HG03520 (cell line): ENCODE measurements at regions not wholly inside any gene's neighbourhood (a gene's known extent, or its start where the extent isn't known, plus 50 kb on each side); places are given as distances from the start of the nearest gene placed in this dataset.
"Not testable (repeated sequence)": the region's sequence is repeated elsewhere in the genome, so short reads cannot be mapped to it uniquely, and the experiment has no call there.

Experiments used
- ATAC-seq: cut with Tn5 transposase; IDR thresholded peaks from one replicate; pipeline ENCODE4 v1.9.1; 2021; ENCODE audit warnings: mild to moderate bottlenecking, moderate library complexity; ENCODE audit not compliant: unreplicated experiment

DNA sequence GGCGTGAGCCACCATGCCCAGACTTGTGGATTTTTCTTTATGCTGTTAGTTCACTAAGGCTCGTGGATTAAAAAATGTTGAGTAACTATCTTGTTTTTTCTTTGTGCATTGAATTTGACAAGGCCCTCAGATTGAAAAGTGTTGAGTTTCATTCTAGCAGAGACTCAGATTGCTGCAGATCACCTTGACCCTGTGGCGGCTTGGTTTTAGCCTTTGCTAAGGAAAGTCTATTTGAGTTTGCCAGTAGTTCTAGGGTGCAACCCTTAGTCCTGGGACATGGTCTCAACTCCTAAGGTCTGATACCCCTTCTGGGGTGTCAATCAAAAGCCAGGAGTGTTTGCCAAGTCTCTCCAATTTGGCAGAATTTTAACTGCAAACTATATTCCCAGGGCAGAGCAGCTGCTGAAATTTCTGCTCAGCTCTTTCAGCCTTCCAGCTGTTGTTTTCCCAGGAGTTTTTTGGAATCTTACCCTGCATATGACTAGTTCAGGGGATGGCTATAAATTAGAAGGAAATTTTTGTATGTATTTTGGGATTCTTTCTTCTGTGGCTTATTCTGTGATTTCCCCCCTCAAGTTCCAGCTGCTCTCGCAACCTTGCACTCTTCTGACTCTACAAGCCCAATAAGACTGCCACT, 84.3 kb upstream of the HAND1 start:
- ATAC-seq = no peak

DNA sequence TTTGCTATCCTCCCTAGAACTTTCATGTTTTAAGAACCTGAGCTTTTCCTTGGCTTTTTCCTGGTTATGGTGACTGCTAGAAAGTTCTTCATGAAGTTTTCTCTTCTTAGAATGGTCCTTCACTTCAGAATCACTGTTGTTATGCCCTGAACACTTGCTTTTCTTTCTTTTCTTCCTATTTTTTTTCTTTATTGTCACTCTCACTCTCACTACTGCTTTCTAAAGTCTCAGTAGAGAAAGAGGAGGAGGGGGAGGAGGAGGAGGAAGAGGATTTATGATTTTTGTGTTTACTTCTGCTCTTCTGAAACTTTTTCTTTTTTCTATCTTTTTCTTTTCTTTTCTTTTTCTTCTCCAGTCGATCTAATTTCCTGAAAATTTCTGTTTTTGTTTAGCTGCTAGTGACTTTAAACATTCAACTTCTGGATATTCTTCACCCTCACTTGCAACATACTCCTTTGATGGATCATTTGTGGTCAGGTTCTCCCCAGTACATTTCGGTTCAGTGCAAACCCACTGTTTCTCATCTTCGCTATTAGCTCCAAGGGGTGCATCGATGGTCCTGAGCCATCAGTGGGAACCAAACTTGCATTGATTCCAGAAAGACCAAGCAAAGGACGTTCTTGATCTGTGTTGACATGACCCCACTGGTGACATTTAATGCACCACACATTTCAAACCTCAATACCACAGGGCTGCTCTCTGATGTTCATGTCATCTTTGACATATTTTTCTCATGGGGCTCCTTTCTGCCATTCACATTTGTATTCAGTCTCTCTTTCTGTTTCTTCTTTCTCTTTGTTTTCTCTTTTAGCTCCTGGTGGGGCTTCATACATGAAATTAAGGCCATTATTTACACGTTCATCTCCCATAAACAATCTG, 81.6 kb upstream of the HAND1 start:
- ATAC-seq = no peak

DNA sequence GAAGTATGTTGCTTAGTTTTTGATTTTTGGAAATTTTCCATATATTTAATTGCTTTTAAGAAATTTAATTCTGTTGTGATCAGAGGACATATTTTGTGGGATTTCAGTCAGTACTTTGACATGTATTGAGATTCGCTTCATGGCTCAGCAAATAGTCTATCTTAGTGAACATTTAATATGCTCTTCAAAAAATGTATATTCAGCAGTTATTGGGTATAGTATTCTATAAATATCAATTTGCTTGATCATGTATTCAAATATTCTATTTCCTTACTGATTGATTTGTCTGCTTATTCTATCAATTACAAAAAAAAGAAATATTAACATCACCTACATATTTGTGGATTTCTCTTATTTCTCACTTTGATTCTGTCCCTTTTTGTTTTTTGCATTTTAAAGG, 79.5 kb upstream of the HAND1 start:
- ATAC-seq = no peak

DNA sequence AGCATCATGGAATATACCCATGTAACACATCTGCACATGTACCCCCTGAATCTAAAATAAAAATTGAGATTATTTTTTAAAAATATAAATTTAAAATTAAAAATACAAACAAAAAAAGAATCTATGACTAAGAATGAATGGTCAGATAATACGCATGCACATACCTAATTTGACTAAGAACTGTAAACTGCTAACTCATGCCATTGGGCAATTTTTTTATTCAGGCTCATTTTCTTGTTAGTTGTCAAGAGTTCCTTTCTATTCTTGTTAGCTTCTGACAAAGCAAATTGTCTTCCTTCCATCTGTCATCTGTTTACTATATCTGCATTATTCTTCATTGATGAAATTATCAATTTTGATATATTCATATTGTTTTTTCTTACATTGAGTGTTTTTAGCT, 69.5 kb upstream of the HAND1 start:
- ATAC-seq = no peak

DNA sequence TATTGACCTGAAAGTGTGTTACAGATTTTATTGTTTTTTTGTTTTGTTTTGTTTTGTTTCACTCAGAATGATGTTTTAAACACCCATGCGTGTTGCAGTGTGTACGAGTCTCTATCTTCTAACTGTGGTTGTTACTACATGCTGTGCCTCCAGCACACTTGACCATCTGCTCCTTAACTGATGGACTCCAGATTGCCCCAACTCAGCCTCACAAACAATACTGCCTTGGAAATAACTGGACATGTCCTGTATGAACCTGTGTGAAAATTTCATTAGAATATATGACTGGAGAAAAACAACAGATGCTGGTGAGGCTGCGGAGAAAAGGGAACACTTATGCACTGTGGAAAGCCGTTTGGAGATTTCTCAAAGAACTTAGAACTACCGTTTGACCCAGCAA, 68.7 kb upstream of the HAND1 start:
- no peak for ATAC-seq

DNA sequence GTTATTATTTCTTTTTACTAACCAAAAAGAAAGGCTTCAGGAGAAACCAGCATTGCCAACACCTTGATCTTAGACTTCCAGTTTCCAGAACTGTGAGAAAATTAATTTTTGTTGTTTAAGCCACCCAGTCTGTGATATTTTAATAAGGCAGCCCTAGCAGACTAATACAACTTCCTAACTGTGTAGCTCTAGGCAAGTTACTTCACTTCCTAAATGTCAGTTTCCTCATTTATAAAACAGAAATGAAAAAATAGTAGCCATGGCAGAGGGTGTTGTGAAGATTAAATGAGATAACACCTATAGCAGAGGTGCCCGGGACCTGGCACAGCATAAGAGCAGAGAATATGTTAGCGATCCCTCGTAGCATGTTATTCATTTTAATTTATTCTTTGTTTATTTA, 66.6 kb upstream of the HAND1 start:
- no peak for ATAC-seq

DNA sequence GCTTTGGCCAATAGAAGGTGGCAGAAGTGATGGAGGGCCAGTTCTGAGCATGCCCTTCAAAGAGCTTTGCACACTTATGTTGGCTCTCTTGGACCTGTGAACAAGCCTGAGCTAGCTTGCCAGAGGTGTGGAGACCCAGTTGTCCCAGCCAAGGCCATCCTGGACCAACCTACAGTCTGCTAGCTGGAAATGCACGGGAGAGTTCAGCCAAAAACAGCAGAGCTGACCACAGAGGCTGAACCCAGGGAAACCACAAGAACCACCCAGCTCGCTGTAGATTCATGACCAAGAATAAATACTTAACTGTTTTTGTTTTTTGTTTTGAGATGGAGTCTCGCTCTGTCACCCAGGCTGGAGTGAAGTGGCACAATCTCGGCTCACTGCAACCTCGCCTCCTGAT, 65.4 kb upstream of the HAND1 start:
- no peak for ATAC-seq

DNA sequence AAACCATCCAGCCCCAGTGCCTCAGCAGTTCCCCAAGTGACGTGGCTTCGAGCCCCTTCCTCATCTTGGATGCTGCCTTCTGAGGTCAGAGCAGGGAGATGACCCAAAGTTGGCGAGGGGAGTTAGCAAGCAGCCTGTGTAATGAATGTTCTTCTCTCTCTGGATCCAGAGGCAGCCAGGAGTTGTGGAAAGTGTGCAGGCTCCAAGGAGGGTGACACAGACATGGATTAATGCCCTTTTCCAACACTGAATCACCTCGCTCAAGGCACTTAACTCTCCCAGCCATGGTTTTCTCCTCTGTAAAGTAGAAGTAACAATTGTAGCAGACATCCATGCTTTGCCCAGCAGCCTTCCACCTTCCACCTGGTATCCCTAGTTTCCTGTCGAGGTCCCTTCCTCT, 64.6 kb upstream of the HAND1 start:
- ATAC-seq = no peak

DNA sequence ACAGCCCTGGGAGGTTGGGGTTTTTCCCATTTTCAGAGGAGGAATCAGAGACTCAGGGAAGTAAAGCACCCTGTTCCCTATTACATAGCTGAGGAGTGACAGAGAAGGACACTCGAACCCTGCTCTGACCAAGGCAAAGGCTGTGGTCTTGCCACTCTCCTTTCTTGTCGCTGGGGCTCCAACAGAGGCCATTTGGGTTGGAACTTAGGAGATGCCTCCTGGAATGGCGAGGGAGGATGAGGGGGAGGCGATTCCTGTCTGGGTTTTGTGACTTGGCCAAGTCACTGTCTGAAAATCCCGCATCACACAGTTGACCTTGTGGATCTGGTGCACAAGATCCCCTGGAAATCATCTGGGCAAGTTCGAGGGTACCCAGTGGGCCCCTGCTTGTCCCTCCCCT, 64.0 kb upstream of the HAND1 start:
- ATAC-seq = no peak

DNA sequence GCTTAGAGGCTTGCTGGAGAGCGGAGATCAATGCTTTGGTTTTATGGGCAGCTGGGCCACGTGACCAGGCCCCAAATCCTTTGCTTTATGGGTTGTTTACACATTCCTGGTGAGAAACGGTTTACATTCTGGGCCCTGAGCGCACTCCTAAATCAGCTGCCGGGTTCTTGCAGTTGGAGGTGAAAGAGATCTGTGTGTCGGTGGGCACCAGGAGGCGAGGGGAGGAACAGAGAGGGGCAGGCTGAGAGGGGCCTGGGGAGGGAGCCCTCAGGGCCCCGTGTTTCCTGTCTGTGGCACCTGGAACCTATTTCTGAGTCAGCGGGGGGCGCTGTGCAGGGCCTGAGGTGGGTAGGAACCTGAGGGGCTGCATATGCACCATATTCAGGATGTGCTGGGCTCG, 63.5 kb upstream of the HAND1 start:
- no peak for ATAC-seq

DNA sequence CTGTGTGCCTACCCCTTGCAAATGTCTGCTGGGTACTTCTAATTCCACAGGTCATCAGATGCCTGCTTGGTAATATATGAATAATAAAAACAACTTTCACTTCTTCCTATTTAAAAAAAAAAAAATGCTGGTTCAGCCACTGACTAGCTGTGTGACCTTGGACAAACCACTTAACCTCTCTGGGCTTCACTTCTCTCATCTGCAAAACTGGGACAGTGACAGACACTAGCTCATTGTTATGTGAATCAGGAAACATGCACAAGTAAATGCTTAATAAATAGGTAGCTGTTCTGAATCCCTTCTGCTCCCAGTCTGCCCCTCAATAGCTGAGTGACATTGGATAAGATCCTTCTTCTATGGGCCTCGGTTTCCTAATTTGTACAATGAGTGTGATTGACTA, 62.6 kb upstream of the HAND1 start:
- no peak for ATAC-seq

DNA sequence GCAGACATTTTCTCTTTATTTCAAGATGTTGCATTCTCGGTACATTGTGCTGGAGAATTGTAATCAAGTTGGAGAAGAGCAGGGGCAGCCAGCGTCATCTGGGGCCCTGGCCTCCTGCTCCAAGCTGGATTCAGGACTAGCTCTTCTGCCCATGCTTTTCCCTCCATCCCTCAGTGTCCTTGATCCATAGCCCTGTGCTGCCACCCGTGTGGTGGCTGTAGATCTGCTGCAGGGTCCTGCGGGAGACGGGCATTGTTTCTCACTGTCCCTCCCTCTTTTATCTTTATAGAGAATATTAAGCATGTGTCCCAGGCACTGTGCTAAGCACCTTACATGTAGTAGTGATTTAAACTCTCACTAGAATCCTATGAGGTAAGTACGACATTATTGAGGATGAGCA, 60.5 kb upstream of the HAND1 start:
- no peak for ATAC-seq

DNA sequence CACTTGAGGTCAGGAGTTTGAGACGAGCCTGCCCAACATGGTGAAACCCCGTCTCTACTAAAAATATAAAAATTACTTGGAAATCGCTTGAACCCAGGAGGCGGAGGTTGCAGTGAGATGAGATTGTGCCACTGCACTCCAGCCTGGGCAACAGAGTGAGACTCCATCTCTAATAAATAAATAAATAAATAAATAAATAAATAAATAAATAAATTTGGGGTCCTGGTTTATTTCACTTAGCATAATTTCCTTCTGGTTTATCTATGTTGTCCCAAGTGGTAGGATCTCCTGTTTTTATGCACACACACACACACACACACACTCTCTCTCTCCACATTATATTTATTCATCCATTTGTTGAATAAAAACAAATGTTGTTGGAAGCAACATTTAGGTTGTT, 58.4 kb upstream of the HAND1 start:
- not testable (repeated sequence) for ATAC-seq

DNA sequence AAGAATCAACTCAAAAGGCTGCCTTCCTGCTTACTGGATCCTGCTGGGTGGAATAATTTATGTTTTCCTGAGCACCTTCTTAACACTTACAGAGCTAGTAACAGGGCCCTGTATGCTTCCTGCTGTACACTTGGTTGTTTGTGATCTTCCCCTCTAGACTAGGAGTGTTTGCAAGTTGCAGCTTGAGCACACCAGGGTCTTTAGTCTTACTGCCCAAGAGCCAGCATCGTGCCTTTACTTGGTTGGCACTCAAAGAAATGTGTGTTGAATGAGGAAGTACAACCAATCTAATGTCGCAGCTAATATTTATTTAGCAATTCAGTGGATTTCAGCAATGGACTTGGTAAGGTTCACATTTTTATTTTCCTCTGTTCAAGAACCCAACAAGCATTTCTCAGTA, 57.5 kb upstream of the HAND1 start:
- ATAC-seq = no peak

DNA sequence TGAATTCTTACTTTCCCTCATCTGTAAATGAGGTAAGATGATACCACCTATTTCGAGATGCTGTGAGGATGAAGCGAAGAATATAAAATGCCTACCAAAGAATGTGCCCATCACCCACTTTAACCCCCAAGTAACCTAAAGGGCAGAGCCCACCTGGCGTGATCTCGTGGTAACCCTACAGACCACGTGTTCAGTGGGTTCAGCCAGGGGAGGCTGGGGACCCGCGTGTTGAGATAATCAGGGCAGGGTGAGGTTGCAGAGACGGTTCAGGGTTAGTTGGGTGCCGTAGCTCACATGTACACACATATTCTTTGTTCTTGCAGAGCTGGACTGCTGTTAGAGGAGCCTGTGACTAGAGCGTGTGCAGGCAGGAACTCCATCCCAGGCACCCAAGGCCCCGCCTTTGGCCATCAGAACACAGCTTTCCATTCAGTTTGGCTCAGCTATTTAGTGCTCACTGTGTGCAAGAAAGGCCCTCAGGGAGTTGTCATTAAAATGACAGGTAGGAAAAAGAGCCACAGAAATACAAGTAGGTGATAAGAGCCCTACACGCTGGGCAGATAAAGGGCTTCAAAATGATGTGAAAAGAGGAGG, 56.5 kb upstream of the HAND1 start:
- no peak for ATAC-seq

DNA sequence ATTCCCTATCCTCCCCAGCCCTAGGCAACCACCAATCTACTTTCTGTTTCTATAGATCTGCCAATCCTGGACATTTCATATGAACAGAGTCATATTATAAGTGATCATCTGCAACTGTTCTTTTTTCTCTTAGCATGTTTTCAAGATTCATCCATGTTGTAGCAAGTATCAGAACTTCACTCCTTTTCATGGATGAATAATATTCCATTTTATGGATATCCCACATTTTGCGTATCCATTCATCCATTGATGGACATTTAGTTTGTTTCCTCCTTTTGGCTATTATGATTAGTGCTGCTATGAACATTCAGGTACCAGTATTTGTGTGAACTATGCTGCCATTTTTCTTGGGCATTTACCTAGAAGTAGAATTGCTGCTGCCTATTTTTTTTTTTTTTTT, 51.3 kb upstream of the HAND1 start:
- no peak for ATAC-seq

DNA sequence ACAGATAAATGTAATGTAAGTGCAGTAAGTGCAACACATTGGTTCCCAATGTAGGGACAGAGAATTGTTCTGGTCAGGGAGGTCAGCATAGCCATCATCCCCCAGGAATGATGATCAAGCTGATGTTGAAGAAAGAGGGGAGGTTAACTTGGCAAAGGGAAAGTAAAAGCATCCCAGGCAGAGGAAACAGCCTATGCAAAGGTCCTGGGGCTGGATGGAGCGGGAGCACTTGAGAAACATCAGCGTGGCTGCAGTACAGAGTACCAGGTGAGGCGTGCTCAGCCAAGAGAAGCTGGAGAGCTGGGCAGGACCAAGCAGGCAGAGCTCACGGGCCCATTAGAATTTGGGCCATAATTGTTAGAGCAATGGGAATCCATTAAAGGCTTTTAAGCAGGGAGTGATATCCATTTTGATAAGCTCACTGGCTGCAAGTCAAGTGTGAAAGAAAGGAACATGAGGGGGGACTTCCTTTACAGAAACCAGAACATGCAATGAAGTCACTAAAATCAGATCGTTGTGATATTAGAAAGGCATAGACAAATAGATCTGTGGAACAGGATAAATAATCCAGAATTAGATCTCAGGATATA, 50.1 kb upstream of the HAND1 start:
- ATAC-seq = no peak
